Left colon (tissue), 2 donors: ENCODE measurements at regions not wholly inside any gene's neighbourhood (a gene's known extent, or its start where the extent isn't known, plus 50 kb on each side); places are given as distances from the start of the nearest gene placed in this dataset.

ENCODE experiments used
- ATAC-seq: fragments of 200-7000 bp; cut with Tn5 transposase; one replicate; pipeline ENCODE4 v1.9.1; 2020; ENCODE audit warnings: mild to moderate bottlenecking, moderate library complexity
- DNase-seq, 2 donors: peaks; one replicate each; pipeline ENCODE4 v3.0.0-alpha.2; 2020
- intact Hi-C, 2 donors: fragments of 100-400 bp; cut with DNase I in 1 of 2; cut with micrococcal nuclease in 1 of 2; formaldehyde crosslinking; loops; one replicate each; pipeline versions ENCODE4 v1.11.2 to v1.14.0; 2022; cut with DNase I, micrococcal nuclease
- donor health status: DM: no; HTN: no; CAD: no.
- donor health status: DM: yes; HTN: yes; CAD: no.

DNA sequence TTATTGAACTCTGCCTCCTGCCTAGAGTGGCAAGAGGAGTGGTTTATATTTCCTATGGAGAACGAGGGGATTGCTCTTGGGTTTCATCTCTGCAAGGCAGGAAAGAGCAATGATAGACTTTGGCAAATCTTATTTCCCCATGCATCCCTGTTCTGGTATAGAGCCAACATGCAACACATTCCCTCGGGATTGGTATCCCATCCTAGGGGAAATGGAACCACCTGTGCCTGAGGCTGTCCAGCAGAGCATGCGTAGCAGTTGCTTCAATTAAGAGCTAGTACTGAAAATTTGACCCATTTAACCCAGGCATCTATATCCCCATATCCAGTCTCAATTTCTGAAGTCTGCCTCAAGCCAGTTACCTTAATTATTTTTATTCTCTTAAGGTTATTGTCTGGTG is 205.3 kb downstream of the KCNS3 start:
- no peak for DNase-seq
- ATAC-seq = no peak
- intact Hi-C loops = no loop called here

DNA sequence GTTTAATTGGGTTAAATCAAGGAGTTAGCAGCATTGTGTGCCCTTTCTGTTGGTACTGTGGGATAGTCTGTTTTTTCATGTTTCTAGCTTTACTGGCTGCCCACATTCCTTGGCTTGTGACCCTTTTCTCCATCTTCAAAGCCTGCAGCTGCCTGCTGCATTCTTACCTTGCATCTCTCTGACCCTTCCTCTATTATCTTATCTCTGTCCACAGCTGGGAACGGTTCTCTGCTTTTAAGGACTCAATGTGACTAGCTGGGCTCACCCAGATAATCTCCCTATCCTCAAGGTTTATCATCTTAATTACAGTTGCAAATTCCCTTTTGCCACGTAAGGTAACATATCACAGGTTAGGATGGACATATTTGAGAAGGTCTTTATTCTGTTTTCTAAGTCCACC is 199.7 kb downstream of the KCNS3 start:
- ATAC-seq (no peak), DNase-seq (no peak)
- intact Hi-C loops = no loop called here

DNA sequence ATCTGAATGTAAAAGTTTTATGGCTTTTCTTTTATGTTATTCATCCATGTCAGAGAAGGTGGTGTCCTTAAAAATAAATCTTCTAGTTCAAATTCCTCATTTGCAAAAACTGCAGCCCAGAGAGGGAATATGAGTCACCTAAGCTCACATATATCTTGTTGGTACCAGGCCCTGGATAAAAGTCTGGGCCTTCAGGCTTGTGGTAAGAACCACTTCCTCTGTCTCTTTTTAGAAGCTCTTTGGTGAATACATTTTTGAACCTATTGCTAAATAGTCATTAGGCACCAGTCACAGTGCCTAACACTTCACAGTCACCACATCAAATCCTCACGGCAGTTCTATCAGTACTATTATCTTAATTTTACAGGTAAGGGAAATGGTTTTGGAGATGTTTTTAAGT is 199.2 kb downstream of the KCNS3 start:
- intact Hi-C loops = no loop called here
- DNase-seq (no peak), ATAC-seq (no peak)

DNA sequence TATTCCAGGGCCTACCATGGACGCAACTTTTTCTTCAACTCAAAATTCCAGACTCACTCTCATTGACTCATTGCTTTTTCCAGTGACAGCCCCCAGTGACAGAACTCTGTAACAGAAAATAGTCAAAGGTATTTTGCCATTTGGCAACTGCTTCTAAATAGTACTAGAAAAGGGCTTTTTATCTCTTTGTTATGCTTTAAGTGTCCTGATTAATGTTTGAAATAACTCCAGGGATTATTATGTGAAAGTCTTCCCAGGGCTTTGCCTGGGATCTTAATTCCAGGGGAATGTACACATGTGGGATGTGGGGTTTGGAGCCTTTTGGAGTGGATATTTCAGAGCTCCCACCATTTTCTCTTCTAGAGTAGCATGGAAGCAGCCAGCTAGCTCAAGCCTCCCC is 198.8 kb downstream of the KCNS3 start:
- intact Hi-C loops = no loop called here
- ATAC-seq (no peak), DNase-seq (no peak)

DNA sequence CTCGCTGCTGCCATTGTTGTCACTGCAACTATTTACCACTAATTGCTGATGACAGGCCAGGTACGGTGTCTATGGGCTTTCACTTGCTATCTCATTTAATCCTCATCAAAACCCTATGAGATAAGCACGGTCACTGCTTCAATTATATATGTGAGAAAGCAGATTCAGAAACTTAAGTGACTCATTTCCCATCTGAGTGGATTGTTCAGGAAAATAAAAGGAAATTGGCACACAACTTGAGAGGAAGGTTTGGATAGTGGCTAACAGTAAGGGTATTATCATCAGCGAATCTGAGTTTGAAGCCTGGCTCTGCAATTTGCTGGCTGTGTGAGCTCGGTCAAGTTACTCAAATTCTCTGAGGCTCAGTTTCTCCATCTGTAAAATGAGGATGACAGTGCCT is 196.0 kb downstream of the KCNS3 start:
- no peak for ATAC-seq
- intact Hi-C loops = no loop called here
- DNase-seq = no peak

DNA sequence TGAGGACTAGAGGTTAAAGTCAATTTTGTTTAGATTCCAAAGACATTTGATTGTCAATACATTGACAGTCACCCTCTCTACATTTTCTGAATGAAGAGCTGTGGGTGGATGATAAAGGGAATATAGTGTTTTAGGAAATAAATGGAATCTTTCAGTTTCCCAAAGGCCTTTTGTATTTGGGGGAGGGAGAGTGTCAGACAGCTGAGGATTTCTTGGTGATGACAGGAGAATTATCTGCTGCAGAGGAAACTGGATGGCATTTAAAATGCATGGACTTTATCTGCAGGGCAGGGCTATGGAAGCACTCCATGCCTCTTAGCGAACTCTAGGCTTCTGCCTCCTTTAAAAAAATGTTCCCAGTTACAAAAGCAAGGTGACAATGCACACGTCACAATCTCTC is 195.1 kb downstream of the KCNS3 start:
- DNase-seq (no peak), ATAC-seq (no peak)
- intact Hi-C loops = no loop called here

DNA sequence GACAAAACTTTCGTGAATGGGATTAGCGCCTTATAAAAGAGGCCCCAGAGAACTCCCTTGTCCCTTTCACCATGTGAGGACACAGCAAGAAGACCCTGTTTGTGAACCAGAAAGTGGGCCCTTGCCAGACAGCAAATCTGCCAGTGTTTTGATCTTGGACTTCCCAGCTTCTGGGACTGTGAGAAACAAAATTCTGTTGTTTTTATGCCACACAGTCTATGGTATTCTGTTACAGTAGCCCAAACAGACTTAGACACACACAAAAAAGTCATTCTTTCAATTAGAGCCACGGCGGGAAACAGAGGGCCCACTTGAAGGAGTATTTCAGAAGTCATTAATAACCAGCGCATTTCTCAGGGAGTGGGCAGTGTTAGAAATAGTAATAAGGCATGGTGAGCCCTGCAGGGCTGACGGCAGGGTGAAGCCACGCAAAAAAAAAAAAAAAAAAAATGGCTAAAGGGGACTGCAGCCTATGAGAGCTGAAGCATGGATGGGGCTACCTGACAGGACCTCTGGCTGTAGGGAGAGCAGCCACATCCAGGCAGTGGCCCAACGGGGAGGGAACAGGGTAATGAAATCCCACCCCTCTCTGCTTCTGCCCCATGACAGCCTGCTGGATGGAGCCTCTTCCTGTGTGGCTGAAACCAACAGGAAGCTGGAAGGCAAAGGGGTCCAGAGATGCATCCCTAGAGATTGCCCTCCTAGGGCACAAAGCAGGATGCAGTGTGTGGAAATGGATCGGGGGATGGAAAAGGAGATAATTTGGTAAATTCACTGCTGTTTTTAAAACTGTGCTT is 189.3 kb downstream of the KCNS3 start:
- ATAC-seq = no peak
- intact Hi-C loops = no loop called here
- no peak for DNase-seq

DNA sequence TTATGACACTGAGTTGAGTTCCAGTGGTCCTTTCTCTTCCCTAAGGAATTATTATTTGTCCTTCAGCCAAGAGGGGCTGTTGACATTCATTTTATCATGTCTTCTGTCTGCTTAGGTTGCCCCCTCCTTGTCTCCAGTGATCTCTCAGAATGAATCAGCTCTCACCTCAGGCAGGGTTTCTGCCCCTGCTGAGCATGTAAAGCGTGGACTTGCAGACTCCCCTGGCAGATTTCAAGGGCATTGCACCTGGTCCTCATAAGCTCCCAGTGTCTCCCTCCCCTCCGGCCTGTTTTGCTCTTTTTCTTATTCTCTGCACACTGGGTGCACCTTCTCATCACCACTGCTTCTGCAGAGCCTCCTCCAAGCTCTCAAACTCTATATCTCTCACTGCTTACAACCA is 188.4 kb downstream of the KCNS3 start:
- DNase-seq (no peak), ATAC-seq (no peak)
- intact Hi-C loops = no loop called here

DNA sequence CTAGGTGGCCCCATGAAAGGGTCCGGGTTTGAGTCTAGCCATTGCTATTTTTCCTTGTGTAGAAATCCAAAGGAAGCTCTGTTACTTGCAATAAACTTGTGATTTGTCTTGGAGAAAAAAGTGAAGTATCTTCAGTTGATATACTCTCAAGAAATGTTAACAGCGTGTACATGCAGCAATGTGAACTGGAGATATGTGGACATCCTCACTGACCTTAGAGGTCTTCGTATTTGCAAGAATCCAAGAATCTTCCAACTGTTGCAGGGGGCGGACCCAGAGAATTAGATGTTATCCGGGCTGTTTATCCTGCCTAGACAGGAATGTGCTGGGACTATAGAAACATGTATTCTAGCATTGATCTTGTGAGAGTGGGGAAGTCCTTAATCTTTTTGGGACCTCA is 187.6 kb downstream of the KCNS3 start:
- ATAC-seq (no peak), DNase-seq (no peak)
- intact Hi-C loops = no loop called here

DNA sequence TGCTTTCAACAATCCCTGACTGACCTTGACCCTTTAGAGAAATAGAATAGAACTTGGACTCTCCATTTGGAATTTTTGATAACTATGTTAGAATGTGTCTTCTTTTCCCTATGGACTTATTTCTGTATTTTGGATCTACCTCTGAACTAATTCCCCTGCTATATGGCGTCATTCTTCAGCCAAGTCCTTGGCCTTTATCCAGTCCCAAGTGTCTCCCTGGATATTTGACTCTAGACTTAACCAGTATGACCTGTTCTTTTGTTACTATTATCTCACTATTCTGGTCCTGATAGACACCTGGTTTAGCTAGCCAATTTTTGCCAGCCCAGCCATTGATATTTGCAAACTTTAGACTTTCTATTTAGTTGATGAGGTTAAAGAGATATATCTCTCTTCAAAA is 186.8 kb downstream of the KCNS3 start:
- intact Hi-C loops = no loop called here
- DNase-seq (no peak), ATAC-seq (no peak)

DNA sequence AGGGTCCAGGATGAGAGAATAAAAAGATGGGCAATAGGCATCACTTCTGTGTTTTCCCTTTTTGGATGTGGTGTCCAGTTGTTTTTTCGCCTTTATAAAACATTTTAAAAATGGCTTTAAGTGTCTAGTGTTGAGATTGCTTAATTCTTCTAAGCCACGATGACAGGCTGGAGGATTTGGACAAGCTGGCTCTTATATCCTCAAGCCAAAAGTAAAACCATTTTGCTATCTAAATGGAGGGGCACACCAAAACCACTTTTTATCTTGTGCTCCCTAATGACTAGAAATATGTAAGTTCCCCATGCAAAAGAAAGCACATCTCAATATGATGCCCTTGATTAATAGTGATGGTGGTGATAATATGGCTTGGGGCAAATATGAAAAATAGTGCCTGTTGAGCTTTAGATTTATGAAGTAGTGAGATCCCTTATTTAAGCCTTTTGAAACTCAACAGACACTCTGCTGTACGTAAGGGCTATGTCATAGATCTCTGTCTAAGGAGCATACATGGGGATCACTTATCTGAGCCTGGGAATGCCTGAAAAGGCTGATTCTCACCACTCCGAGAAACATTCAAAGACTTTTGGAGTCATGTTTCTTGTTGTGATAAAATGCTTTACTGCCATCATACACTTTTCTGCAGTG is 185.5 kb downstream of the KCNS3 start:
- ATAC-seq (no peak), DNase-seq (no peak)
- intact Hi-C loops = no loop called here

DNA sequence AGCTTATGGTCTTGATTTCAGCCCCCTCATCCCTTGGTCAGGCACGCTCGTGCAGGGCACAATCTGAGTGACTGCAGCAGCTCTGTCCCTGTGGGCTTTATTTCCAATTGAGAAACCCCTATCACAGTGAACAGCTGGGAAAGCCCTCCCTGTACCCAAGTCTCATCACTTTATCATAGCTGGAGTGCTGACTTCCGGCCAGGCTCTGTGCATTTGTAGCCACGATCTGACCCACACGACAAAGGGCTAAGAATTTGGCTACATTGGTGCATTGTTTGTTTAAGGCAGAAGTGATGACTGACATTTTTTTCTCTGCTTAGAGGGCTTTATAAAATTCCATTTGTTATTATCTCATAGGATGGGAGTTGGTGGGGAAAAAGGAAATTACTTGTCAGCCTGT is 184.4 kb downstream of the KCNS3 start:
- ATAC-seq (no peak), DNase-seq (no peak)
- intact Hi-C loops = no loop called here

DNA sequence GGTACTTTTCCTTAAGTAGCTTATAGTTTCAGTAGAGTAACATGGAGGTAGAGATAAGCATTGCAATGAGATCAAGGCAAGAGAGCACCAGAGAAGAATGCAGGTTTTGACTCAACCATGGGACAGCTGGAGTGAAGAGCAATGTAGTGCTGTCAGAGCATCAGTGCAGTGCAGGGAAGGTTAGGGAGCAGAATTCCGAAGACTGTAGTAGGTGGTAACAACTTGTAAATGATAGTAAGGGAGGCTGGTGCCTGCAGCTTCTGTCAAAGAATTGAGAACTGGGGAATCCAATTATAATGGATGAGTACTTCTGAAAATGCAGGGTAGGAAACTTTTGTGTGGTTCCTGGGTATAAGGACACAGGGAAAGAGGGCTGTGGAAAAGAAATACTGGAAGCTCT is 183.2 kb downstream of the KCNS3 start:
- intact Hi-C loops = no loop called here
- DNase-seq (no peak), ATAC-seq (no peak)

DNA sequence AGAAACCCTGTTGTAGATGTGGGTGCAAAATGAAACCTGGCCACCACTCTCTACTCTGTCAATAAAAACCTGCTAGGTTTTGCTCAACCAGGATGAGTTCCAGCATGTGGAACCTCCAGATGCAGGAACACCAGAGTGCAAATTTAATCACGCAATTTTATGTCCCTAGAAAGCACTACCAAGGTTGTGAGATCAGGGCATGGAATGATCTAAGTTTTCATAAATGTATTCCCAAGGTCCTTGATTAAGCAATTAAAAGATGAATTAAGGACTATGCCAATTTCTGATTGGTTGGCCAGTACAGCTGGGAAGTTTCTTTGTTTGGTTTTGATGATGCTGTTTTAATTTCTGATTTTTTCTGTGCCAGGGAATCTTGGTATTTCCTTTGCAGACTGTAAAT is 179.2 kb downstream of the KCNS3 start:
- intact Hi-C loops = no loop called here
- DNase-seq (no peak), ATAC-seq (no peak)

DNA sequence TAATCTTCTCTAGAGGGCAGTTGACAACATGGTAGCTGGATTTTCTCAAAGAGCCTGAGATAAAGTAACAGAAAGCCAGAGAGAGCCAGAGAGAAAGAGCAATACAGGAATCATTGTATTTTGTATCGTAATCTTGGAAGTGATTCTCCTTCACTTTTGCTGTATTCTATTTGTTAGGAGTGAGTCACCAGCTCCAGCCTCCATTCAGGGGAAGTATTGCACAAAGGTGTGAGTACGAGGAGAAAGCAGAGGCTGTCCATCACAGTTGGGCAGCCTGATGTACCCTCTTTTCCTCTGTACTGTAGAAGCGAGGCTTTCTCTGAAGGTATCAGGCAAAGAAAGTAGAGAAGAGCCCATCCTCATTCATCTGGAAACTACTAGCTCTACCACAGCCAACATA is 176.8 kb downstream of the KCNS3 start:
- ATAC-seq (no peak), DNase-seq (no peak)
- intact Hi-C loops = no loop called here

DNA sequence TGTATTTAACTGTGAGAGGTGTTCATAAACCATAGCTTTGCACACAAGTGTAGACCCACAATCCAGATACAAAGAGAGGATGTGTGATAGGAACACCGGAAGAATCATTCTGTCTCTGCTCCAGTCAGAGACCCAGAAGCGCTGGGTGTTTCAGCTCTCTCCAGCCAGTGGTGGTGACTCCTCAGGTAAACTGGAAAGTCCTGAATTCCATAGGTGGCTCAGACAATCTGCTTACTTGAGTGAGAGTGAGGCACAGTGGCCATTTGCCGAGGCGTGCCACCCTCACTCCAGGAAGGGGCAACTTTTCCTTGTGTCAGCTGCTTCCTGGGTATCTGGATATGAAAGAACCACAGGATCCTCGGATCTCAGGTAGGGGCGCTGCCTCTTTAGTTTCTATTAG is 171.5 kb downstream of the KCNS3 start:
- DNase-seq = no peak

DNA sequence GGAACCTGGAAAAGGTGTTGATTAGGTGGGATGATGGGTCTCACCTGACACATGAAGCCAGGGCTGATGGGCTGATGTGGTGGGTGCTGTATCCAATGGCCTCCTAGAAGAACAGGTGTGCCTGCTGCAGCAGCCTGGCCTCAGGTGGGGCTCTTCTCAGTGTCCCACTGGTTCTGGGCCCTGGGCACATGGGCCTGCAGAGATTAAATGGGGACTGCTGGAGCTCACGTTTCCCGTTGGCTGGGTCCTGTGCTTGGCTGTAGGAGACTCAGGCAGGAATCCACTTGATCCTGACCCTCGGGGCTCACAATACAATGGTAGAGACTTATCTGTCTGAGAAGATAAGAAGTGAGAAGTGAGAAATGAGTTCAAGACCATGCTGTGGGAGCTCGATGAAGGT is 170.9 kb downstream of the KCNS3 start:
- DNase-seq (no peak), ATAC-seq (no peak)
- intact Hi-C loops = no loop called here

More for the DNA sequence above, 171.5 kb downstream of the KCNS3 start:
- intact Hi-C loops = no loop called here
- no peak for ATAC-seq

DNA sequence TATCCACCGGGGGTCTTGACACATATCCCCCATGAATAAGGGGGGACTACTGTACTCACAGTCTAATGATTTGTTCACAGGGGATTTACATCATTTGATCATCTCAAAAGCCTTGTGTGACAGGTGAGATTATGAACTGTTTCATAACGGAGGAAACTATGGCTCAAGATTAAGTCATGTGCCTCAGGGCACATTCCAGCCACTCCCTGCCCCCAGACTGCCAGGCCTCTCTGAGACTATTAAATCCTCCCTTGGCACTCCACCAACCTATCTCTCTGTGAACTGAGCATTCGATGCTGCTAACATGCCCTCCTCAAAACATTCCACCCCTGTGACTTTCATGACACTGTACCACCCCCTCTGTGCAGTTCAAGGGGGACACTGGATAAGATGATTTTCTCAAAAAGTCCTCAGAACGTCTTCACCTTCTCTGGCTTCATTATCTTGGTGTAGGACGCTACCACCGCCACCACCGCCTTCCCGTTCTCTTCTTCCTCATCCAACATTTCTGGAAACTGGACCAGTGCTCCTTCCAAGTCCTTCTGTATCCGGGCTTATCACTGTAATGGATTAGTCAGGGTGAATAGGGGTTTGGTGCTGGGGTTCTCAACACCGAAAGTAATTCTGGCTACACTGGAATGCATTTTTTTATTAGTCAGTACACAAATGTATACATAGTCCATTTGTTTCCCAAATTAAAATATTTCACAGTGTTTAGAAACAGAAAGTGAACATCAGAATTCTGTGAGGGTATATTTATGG is 169.6 kb downstream of the KCNS3 start:
- no peak for ATAC-seq
- DNase-seq = no peak
- intact Hi-C loops = no loop called here

DNA sequence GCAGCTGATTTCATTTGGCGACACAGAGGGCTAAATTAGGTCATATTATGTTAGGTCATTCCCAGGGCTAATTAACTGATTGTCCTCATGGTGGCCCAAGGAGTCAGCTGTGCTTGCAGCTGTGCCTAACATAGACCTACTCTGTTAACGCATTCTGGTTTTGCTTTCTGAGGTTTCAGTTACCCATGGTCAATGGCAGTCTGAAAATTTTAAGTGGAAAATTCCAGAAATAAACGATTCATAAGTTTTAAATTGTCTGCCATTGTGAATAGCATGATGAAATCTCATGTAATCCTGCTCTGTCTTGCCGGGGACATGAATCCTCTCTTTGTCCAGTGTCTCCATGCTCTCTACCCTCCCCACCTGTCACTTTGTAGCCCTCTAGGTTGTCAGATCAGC is 168.7 kb downstream of the KCNS3 start:
- intact Hi-C loops = no loop called here
- ATAC-seq (no peak), DNase-seq (no peak)

DNA sequence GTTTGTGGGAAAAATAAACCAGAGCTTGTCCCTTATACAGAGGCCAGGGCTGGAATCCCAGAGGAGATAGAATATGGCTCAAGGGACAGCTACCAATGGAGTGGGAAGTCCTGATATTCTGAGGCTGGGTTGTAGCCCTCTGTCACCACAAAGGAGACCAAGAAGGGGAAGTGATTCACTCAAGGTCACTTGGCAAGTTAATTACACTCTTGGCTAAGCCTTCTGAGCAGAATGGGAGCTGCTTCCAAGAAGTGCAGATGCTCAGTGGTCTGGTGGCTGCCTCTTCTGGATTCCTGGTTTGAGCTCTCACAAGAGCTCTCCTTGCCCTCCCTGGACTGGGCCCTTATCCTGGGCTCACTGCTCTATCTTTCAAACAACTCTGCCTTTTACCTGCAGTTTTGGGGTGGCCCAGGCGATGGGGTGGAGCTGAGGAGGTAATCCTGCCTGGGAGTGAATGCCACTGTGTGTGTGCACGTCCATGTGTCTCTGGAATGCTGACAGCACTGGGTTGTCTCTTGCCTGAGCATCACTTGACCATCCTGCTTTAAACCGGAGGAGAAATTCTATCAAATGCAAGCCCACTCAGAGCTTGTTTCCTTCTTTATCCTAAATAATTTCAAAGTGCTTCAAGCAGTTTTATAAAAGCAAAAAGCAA is 168.2 kb downstream of the KCNS3 start:
- ATAC-seq (no peak), DNase-seq (no peak)
- intact Hi-C loops = no loop called here
